Stromal cell of bone marrow (primary cell): ENCODE measurements at regions not wholly inside any gene's neighbourhood (a gene's known extent, or its start where the extent isn't known, plus 50 kb on each side); places are given as distances from the start of the nearest gene placed in this dataset.

Experiments
- DNase-seq: peaks from one replicate; pipeline ENCODE4 v3.0.0-alpha.2; 2012; ENCODE audit warnings: low read depth

GRCh38 chr3:86175593-86176444 is 815.1 kb downstream of the VGLL3 start:
- no peak for DNase-seq

- DNase-seq, result no peak
These were observed 815.9 kb downstream of the VGLL3 start for GRCh38 chr3:86175051-86175536.

GRCh38 chr3:86173401-86173800 is 817.5 kb downstream of the VGLL3 start:
- DNase-seq, result no peak

GRCh38 chr3:86168512-86168911 is 822.4 kb downstream of the VGLL3 start:
- no peak for DNase-seq

- no peak for DNase-seq
These were observed 828.4 kb downstream of the VGLL3 start for GRCh38 chr3:86162521-86162920.

GRCh38 chr3:86161493-86161892 is 829.5 kb downstream of the VGLL3 start:
- DNase-seq, result no peak

GRCh38 chr3:86152620-86153019 is 838.3 kb downstream of the VGLL3 start:
- DNase-seq, result no peak

GRCh38 chr3:86149054-86149453 is 841.9 kb downstream of the VGLL3 start:
- DNase-seq, result no peak

GRCh38 chr3:86147119-86147518 is 843.8 kb downstream of the VGLL3 start:
- no peak for DNase-seq

- DNase-seq, result no peak
These were observed 864.4 kb downstream of the VGLL3 start for GRCh38 chr3:86126552-86126951.
